ENCODE measurements at regions not wholly inside any gene's neighbourhood (a gene's known extent, or its start where the extent isn't known, plus 50 kb on each side); places are given as distances from the start of the nearest gene placed in this dataset.

- Histone ChIP-seq H3K9me3 (ENCODE audit: control insufficient read depth in 1 of 2, insufficient read depth in 1 of 2, low read depth in 1 of 2, low read length in 2 of 2) (no peaks in the 10 kb centered on the region), H3K27ac (ENCODE audit: low read depth, low read length) (no peak overlapping the region), H3K4me3 (replicated peaks in 1 of 2; ENCODE audit: low read depth in 1 of 2, low read length in 2 of 2) (no peak overlapping the region), H3K79me2 (ENCODE audit: insufficient read depth, low read length) (no peaks in the 10 kb centered on the region), H3K4me2 (ENCODE audit: low read length) (no peak overlapping the region), H3K4me1 (ENCODE audit: control insufficient read depth in 1 of 2, insufficient read depth in 2 of 2, low read length in 2 of 2) (no peaks in the 10 kb centered on the region), H4K20me1 (ENCODE audit: insufficient read depth) (no peaks in the 10 kb centered on the region), H3K27me3 (ENCODE audit: insufficient read depth, low read length) (no peaks in the 10 kb centered on the region), H2AFZ (ENCODE audit: low read depth, low read length, poor library complexity, severe bottlenecking) (no peak overlapping the region), H3K9ac (ENCODE audit: low read length) (no peak overlapping the region), H3K36me3 (ENCODE audit: control insufficient read depth in 1 of 2, insufficient read depth in 2 of 2, low read length in 2 of 2) (no peaks in the 10 kb centered on the region), H3K9me2 (ENCODE audit: insufficient read depth) (no peaks in the 10 kb centered on the region)
- RAD21 ChIA-PET (ENCODE audit: low non-redundant PET in 1 of 2, low total read pairs in 2 of 2, uncharacterized antibody in 2 of 2, unreplicated experiment in 2 of 2), result no interaction called here
- BruUV-seq (replicated peaks), result no TSS peak
- no peak for TF ChIP-seq REST (IDR thresholded peaks at IDR 0.05; ENCODE audit: low read depth)
- no peak for TF ChIP-seq TCF7L2 (IDR thresholded peaks at IDR 0.05; ENCODE audit: borderline replicate concordance, extremely low read depth, insufficient read depth, insufficient read length)
- no peak for TF ChIP-seq ZBTB33 (IDR thresholded peaks at IDR 0.05; ENCODE audit: extremely low read depth, insufficient replicate concordance, low read length)
- TF ChIP-seq SP1 (IDR thresholded peaks at IDR 0.05; ENCODE audit: low read depth), result no peak
- TF ChIP-seq JUND (IDR thresholded peaks at IDR 0.05), result no peak
- TF ChIP-seq, protein P1, sequence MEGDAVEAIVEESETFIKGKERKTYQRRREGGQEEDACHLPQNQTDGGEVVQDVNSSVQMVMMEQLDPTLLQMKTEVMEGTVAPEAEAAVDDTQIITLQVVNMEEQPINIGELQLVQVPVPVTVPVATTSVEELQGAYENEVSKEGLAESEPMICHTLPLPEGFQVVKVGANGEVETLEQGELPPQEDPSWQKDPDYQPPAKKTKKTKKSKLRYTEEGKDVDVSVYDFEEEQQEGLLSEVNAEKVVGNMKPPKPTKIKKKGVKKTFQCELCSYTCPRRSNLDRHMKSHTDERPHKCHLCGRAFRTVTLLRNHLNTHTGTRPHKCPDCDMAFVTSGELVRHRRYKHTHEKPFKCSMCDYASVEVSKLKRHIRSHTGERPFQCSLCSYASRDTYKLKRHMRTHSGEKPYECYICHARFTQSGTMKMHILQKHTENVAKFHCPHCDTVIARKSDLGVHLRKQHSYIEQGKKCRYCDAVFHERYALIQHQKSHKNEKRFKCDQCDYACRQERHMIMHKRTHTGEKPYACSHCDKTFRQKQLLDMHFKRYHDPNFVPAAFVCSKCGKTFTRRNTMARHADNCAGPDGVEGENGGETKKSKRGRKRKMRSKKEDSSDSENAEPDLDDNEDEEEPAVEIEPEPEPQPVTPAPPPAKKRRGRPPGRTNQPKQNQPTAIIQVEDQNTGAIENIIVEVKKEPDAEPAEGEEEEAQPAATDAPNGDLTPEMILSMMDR (IDR thresholded peaks at IDR 0.05 in 2 of 3, conservative IDR thresholded peaks at IDR 0.05 in 1 of 3; ENCODE audit: borderline replicate concordance in 1 of 3, insufficient read depth in 1 of 3, low read depth in 2 of 3, low read length in 2 of 3), result no peak
- TF ChIP-seq YY1 (IDR thresholded peaks at IDR 0.05; ENCODE audit: extremely low read depth, insufficient replicate concordance, low read depth, low read length), result no peak
- TF ChIP-seq EZH2phosphoT487 (IDR thresholded peaks at IDR 0.05; ENCODE audit: borderline replicate concordance), result no peak
- TF ChIP-seq EGR1 (IDR thresholded peaks at IDR 0.05; ENCODE audit: low read depth), result no peak
- TF ChIP-seq ZNF274 (IDR thresholded peaks at IDR 0.05; ENCODE audit: low read depth, low read length), result no peak
- no peak for TF ChIP-seq CEBPB (IDR thresholded peaks at IDR 0.05; ENCODE audit: low read depth)
- TF ChIP-seq RAD21 (IDR thresholded peaks at IDR 0.05; ENCODE audit: low read depth), result no peak
- CTCF ChIA-PET, result no interaction called here
- ATAC-seq, result no peak
- no peak for DNase-seq (ENCODE audit: low read depth, low spot score)
- intact Hi-C loops (cut with micrococcal nuclease), result no loop called here
- POLR2A ChIA-PET, result no interaction called here
Observed at GRCh38 chr14:35971965-35972630, 146.0 kb downstream of the BRMS1L start.

All from HCT116 (cell line).